Colonic mucosa (tissue), 4 donors: ENCODE measurements at regions not wholly inside any gene's neighbourhood (a gene's known extent, or its start where the extent isn't known, plus 50 kb on each side); places are given as distances from the start of the nearest gene placed in this dataset.

Experiments
- DNase-seq: peaks from one replicate; pipeline ENCODE4 v3.0.0-alpha.2; 2020
- H3K27ac ChIP-seq: fragments of 200-600 bp; one replicate; pipeline ENCODE4 v1.8.0; 2021
- H3K27me3 ChIP-seq: fragments of 200-600 bp; one replicate; pipeline ENCODE4 v1.8.0; 2021
- H3K36me3 ChIP-seq: fragments of 200-600 bp; one replicate; pipeline ENCODE4 v1.8.0; 2021
- H3K4me1 ChIP-seq: fragments of 200-600 bp; one replicate; pipeline ENCODE4 v1.8.0; 2021; ENCODE audit warnings: mild to moderate bottlenecking
- H3K4me3 ChIP-seq: fragments of 200-600 bp; one replicate; pipeline ENCODE4 v1.8.0; 2021
- H3K9ac ChIP-seq, 2 donors: one replicate each; pipeline ENCODE4 v1.7.0; 2013; ENCODE audit warnings: control low read depth in 2 of 2, low read depth in 2 of 2, low read length in 2 of 2
- H3K9me3 ChIP-seq: fragments of 200-600 bp; one replicate; pipeline ENCODE4 v1.8.0; 2021
- intact Hi-C: fragments of 100-400 bp; cut with DNase I; formaldehyde crosslinking; loops from one replicate; pipeline ENCODE4 v1.14.1; 2022
- TF ChIP-seq, protein P1 (sequence below): fragments of 200-600 bp; IDR thresholded peaks from one replicate; pipeline ENCODE4 v1.8.0; 2022; ENCODE audit warnings: antibody characterized with exemption, mild to moderate bottlenecking
- donor health status: healthy.
- donor health status: DM: no; HTN: no; CAD: no.
- donor health status: DM: no; HTN: no; CAD: no.

DNA sequence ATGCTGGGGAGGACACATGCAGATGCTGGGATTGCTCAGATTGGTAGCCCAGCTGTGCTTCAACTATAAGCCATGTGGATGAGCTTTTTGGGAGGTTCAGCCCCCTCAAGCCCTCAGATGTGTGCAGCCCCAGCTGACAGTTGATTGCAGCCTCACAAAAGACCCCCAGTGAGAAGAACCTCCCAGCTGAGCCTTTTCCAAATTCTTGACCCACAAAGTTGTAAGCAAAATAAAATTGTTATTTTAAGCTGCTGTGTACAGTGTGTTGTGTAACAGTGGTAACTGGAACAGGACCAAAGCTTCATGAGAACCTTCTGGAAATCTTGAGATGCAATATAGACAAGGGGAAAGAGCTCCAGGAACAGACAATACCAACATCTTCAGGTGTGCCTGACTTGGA lies 156.8 kb upstream of the IRX3 start:
- Histone ChIP-seq H3K27me3 (no peaks in the 10 kb centered on the region), H3K9me3 (no peaks in the 10 kb centered on the region), H3K4me3 (no peak overlapping the region), H3K27ac (no peak overlapping the region), H3K9ac (no peak overlapping the region), H3K36me3 (no peaks in the 10 kb centered on the region), H3K4me1 (no peaks in the 10 kb centered on the region)
- intact Hi-C loops, result no loop called here
- DNase-seq, result no peak
- TF ChIP-seq, protein P1, sequence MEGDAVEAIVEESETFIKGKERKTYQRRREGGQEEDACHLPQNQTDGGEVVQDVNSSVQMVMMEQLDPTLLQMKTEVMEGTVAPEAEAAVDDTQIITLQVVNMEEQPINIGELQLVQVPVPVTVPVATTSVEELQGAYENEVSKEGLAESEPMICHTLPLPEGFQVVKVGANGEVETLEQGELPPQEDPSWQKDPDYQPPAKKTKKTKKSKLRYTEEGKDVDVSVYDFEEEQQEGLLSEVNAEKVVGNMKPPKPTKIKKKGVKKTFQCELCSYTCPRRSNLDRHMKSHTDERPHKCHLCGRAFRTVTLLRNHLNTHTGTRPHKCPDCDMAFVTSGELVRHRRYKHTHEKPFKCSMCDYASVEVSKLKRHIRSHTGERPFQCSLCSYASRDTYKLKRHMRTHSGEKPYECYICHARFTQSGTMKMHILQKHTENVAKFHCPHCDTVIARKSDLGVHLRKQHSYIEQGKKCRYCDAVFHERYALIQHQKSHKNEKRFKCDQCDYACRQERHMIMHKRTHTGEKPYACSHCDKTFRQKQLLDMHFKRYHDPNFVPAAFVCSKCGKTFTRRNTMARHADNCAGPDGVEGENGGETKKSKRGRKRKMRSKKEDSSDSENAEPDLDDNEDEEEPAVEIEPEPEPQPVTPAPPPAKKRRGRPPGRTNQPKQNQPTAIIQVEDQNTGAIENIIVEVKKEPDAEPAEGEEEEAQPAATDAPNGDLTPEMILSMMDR, result no peak

DNA sequence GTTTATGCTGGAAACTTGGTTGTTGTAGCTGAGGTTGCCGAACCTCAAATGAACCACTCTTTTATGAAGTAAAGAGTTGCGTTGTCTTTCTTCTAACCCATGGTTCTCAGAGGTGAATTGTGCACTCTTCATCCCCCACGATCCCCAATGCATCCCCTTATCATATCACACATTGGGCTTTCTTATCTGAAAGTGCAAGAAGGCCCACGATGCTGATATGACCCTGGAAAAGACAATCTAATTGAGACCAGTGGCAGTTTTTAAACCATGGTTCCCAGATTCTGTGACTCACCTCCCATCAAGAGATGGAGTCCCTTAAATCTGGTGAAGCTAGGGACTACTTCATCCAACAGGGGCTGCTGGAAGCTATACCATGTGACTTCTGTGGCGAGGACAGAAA lies 156.3 kb upstream of the IRX3 start:
- intact Hi-C loops, result no loop called here
- Histone ChIP-seq H3K9ac (no peak overlapping the region), H3K4me3 (no peak overlapping the region), H3K27ac (no peak overlapping the region), H3K4me1 (no peaks in the 10 kb centered on the region), H3K27me3 (no peaks in the 10 kb centered on the region), H3K9me3 (no peaks in the 10 kb centered on the region), H3K36me3 (no peaks in the 10 kb centered on the region)
- TF ChIP-seq, protein P1, result no peak
- DNase-seq, result no peak

DNA sequence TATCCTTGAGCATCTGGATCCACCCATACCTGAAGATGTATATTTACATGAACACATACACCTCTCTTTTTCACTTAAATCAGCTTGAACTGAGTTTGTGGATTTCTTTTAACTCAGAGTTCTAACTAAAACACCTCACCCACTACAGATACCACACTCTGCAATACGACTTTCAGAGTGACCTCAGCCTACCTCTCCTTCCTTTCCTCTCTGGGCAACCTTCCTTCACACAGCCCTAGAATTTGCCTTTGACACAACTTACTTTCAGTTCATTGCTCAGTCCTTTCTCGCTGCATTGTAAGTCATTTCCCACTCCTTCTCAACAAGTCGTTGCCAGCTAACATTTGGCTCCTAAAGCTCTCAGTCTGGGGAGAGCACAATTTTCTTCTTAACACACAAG lies 151.9 kb upstream of the IRX3 start:
- H3K27ac ChIP-seq, result no peak overlapping the region
- no peak overlapping the region for H3K4me3 ChIP-seq
- H3K27me3 ChIP-seq, result no peaks in the 10 kb centered on the region
- TF ChIP-seq, protein P1, result no peak
- H3K4me1 ChIP-seq, result no peaks in the 10 kb centered on the region
- no peaks in the 10 kb centered on the region for H3K9me3 ChIP-seq
- no peak overlapping the region for H3K9ac ChIP-seq
- H3K36me3 ChIP-seq, result no peaks in the 10 kb centered on the region
- no peak for DNase-seq
- intact Hi-C loops, result no loop called here

DNA sequence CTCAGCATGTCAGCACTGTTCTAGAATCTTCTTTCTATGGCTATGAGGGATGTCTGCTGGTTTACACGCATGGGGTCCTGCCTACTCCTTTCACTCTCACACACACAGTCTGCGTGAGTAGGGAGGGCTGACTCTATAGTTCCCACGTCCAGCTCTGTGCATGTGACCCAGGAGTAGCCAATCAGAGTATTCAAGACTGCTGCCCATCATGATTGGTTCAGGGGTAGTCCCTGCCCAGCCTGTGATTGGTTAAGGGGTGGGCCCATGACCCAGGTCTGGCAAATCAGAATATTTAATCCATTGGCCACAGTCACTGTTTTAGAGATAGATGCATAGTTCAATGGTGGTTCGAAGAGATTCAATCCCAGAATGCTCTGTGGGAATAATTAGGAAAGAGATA lies 151.3 kb upstream of the IRX3 start:
- no peaks in the 10 kb centered on the region for H3K9me3 ChIP-seq
- intact Hi-C loops, result no loop called here
- no peak overlapping the region for H3K9ac ChIP-seq
- no peaks in the 10 kb centered on the region for H3K27me3 ChIP-seq
- no peak overlapping the region for H3K4me3 ChIP-seq
- DNase-seq, result no peak
- TF ChIP-seq, protein P1, result no peak
- H3K27ac ChIP-seq, result no peak overlapping the region
- no peaks in the 10 kb centered on the region for H3K4me1 ChIP-seq
- no peaks in the 10 kb centered on the region for H3K36me3 ChIP-seq

DNA sequence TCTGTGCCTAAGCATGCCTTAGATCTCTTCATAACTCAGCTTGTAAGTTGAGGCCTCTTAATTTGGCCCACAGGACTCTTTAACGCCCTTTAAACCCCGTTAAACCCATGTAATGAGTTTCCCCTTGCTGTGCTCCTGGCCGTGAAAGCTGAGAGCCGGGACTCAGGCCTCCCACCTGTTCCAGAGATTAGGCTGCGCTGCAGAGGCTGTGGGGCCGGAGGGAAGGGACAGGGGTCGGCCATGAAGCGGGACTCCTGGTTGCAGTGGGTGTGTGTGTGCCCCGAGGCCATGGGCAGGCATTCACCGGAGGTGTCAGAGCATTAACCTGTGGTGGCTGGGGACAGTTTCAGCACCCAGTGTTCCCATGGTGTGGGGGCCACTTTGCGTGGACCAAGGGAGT lies 150.8 kb upstream of the IRX3 start:
- no peak for DNase-seq
- TF ChIP-seq, protein P1, result no peak
- no peaks in the 10 kb centered on the region for H3K4me1 ChIP-seq
- no peaks in the 10 kb centered on the region for H3K27me3 ChIP-seq
- H3K36me3 ChIP-seq, result no peaks in the 10 kb centered on the region
- H3K9ac ChIP-seq, result no peak overlapping the region
- intact Hi-C loops, result no loop called here
- no peak overlapping the region for H3K27ac ChIP-seq
- H3K4me3 ChIP-seq, result no peak overlapping the region
- H3K9me3 ChIP-seq, result no peaks in the 10 kb centered on the region

DNA sequence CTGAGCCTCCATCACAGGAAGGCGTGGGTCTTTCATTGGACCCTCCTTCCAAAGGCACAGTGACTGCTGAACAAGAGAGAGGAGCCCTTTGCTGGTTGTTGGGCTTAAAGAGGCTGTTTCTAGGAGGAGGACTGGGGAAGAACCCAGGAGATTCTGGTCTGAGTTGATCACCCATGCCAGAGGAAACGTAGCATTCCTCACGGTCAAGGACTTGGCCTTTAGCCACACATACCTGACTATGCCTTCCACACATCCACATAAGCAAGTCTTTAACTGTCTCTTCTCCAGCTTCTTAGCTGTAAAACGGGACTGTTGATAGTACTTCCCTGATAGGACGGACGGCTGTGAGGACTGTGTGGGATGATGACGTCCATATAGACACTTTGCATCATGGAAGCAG lies 149.8 kb upstream of the IRX3 start:
- TF ChIP-seq, protein P1, result no peak
- intact Hi-C loops, result no loop called here
- H3K9ac ChIP-seq, result no peak overlapping the region

More for the DNA sequence above, 149.8 kb upstream of the IRX3 start:
- Histone ChIP-seq H3K36me3 (no peaks in the 10 kb centered on the region), H3K4me3 (no peak overlapping the region), H3K4me1 (no peaks in the 10 kb centered on the region), H3K9me3 (no peaks in the 10 kb centered on the region), H3K27ac (no peak overlapping the region), H3K27me3 (no peaks in the 10 kb centered on the region)
- DNase-seq, result no peak
